Spleen (tissue), 11 donors: ENCODE measurements at regions not wholly inside any gene's neighbourhood (a gene's known extent, or its start where the extent isn't known, plus 50 kb on each side); places are given as distances from the start of the nearest gene placed in this dataset.
"Not testable (repeated sequence)": the region's sequence is repeated elsewhere in the genome, so short reads cannot be mapped to it uniquely, and the experiment has no call there.

Source experiments
- DNase-seq: peaks from one replicate; pipeline ENCODE4 v3.0.0-alpha.2; 2020
- H3K27ac ChIP-seq, 8 donors: fragments of 200-600 bp; sonication (generic) in 7 of 8; 1 replicate in 4 of 8; 2 replicates in 4 of 8; pipeline versions ENCODE4 v1.5.0 to v1.8.0; 2016 to 2021; ENCODE audit warnings: inconsistent platforms in 4 of 8, mild to moderate bottlenecking in 4 of 8, moderate library complexity in 1 of 8
- H3K27me3 ChIP-seq, 7 donors: fragments of 200-600 bp; sonication (generic) in 6 of 7; replicated peaks in 1 of 7; 1 replicate in 4 of 7; 2 replicates in 3 of 7; pipeline versions ENCODE4 v1.5.0 to v1.8.0; 2016 to 2021; ENCODE audit warnings: inconsistent platforms in 3 of 7, mild to moderate bottlenecking in 1 of 7
- H3K36me3 ChIP-seq, 6 donors: fragments of 200-600 bp; sonication (generic) in 5 of 6; 1 replicate in 4 of 6; 2 replicates in 2 of 6; pipeline versions ENCODE4 v1.5.0 to v1.8.0; 2016 to 2021; ENCODE audit warnings: inconsistent platforms in 2 of 6
- H3K4me1 ChIP-seq, 6 donors: fragments of 200-600 bp; sonication (generic) in 5 of 6; 1 replicate in 3 of 6; 2 replicates in 3 of 6; pipeline versions ENCODE4 v1.5.0 to v1.8.0; 2016 to 2021; ENCODE audit warnings: inconsistent platforms in 3 of 6
- H3K4me3 ChIP-seq, 8 donors: fragments of 200-600 bp; sonication (generic) in 7 of 8; 1 replicate in 4 of 8; 2 replicates in 4 of 8; pipeline versions ENCODE4 v1.5.0 to v1.8.0; 2016 to 2021; ENCODE audit warnings: inconsistent platforms in 4 of 8, mild to moderate bottlenecking in 4 of 8, moderate library complexity in 2 of 8
- H3K9me3 ChIP-seq, 8 donors: fragments of 200-600 bp; sonication (generic) in 7 of 8; 1 replicate in 4 of 8; 2 replicates in 4 of 8; pipeline versions ENCODE4 v1.5.0 to v1.8.0; 2016 to 2021; ENCODE audit warnings: inconsistent platforms in 4 of 8
- CTCF ChIP-seq, 11 experiments: fragments of 200-600 bp in 7 of 11; fragments of 450-650 bp in 4 of 11; sonication (generic) in 4 of 11; IDR thresholded peaks in 8 of 11; conservative IDR thresholded peaks in 3 of 11; 1 replicate in 7 of 11; 2 replicates in 4 of 11; pipeline versions ENCODE4 v1.4.0 to v1.8.0; 2016 to 2021; ENCODE audit warnings: antibody characterized with exemption in 11 of 11, inconsistent platforms in 4 of 11, mild to moderate bottlenecking in 1 of 11
- POLR2A ChIP-seq, 3 donors: fragments of 450-650 bp; IDR thresholded peaks; one replicate each; pipeline ENCODE4 v1.5.1; 2017; ENCODE audit warnings: antibody characterized with exemption in 3 of 3, mild to moderate bottlenecking in 1 of 3
- POLR2AphosphoS5 ChIP-seq, 3 donors: sonication (generic); formaldehyde crosslinking; IDR thresholded peaks; one replicate each; pipeline ENCODE4 v1.5.1; 2017; ENCODE audit warnings: antibody characterized with exemption in 3 of 3
- whole genome bisulfite sequencing, 5 donors: extraction: QIAGEN DNeasy Blood & Tissue Kit in 3 of 5; methylation state at CpG; one replicate each; pipeline versions ENCODE4 v1.1.5 to v1.1.7; 2013 to 2018; 5-methylcytosine and 5-hydroxymethylcytosine counted together
- intact Hi-C: fragments of 100-400 bp; cut with DNase I; formaldehyde crosslinking; loops from one replicate; pipeline ENCODE4 v1.15.0; 2023; ENCODE audit warnings: low total_unique reads
- donor health status: healthy with polysubstance abuse.
- donor health status: DM: no; HTN: no; CAD: no; lungs with moderate emphysema.
- donor health status: DM: no; HTN: no; CAD: no.
- donor health status: Bipolar disorder and iron deficiency.
- donor health status: healthy.
- donor health status: DM: no; HTN: no; CAD: no.
- donor health status: DM: yes; HTN: yes; CAD: no.

GRCh38 chr3:11898611-11899325 lies 52.1 kb upstream of the TAMM41 start:
- Histone ChIP-seq H3K4me1 (no peaks in the 10 kb centered on the region), H3K4me3 (no peak overlapping the region), H3K27me3 (no peaks in the 10 kb centered on the region), H3K27ac (no peak overlapping the region), H3K9me3 (no peaks in the 10 kb centered on the region), H3K36me3 (no peaks in the 10 kb centered on the region)
- intact Hi-C loops: no loop called here
- no peak for DNase-seq
- TF ChIP-seq CTCF (IDR thresholded peaks at IDR 0.05 in 8 of 11, conservative IDR thresholded peaks at IDR 0.05 in 3 of 11) (no peak), POLR2AphosphoS5 (IDR thresholded peaks at IDR 0.05) (no peak), POLR2A (IDR thresholded peaks at IDR 0.05) (no peak)
- WGBS, 5 donors: 87 to 93% (median 90%) methylated on average over 13 to 18 of the region's 18 CpGs

GRCh38 chr3:11899389-11899788 lies 52.7 kb upstream of the TAMM41 start:
- H3K4me3 ChIP-seq, intact Hi-C loops, H3K27me3 ChIP-seq, DNase-seq, H3K9me3 ChIP-seq, H3K36me3 ChIP-seq, H3K4me1 ChIP-seq, H3K27ac ChIP-seq: not testable (repeated sequence)
- WGBS, 5 donors: 66 to 85% (median 78%) methylated on average over 7 to 9 of the region's 9 CpGs

- Histone ChIP-seq H3K36me3 (no peaks in the 10 kb centered on the region), H3K4me1 (no peaks in the 10 kb centered on the region), H3K27ac (no peak overlapping the region), H3K9me3 (no peaks in the 10 kb centered on the region), H3K27me3 (no peaks in the 10 kb centered on the region), H3K4me3 (no peak overlapping the region)
- WGBS, 5 donors: 76 to 92% (median 86%) methylated on average over 8 to 12 of the region's 12 CpGs
- intact Hi-C loops: no loop called here
- TF ChIP-seq CTCF (IDR thresholded peaks at IDR 0.05 in 8 of 11, conservative IDR thresholded peaks at IDR 0.05 in 3 of 11) (no peak), POLR2AphosphoS5 (IDR thresholded peaks at IDR 0.05) (no peak), POLR2A (IDR thresholded peaks at IDR 0.05) (no peak)
- no peak for DNase-seq
These were observed 53.1 kb upstream of the TAMM41 start for GRCh38 chr3:11899826-11900225.

- no peaks in the 10 kb centered on the region for H3K9me3 ChIP-seq
- H3K27ac ChIP-seq: no peak overlapping the region
- intact Hi-C loops: no loop called here
- 72 to 83% (median 74%) methylated on average over 9 to 10 of the region's 10 CpGs for whole genome bisulfite sequencing, 5 donors
- no peak overlapping the region for H3K4me3 ChIP-seq
- DNase-seq: no peak
- TF ChIP-seq POLR2AphosphoS5 (IDR thresholded peaks at IDR 0.05): no peak
- no peak for TF ChIP-seq POLR2A (IDR thresholded peaks at IDR 0.05)
- TF ChIP-seq CTCF (IDR thresholded peaks at IDR 0.05 in 8 of 11, conservative IDR thresholded peaks at IDR 0.05 in 3 of 11): no peak
- H3K27me3 ChIP-seq: no peaks in the 10 kb centered on the region
- no peaks in the 10 kb centered on the region for H3K4me1 ChIP-seq
- H3K36me3 ChIP-seq: no peaks in the 10 kb centered on the region
These were observed 54.1 kb upstream of the TAMM41 start for GRCh38 chr3:11900824-11901223.
